ENCODE measurements at regions not wholly inside any gene's neighbourhood (a gene's known extent, or its start where the extent isn't known, plus 50 kb on each side); places are given as distances from the start of the nearest gene placed in this dataset.
A peak's percentile ranks its signal among the peaks of the same experiment; 100 is the strongest.
"Not testable (repeated sequence)": the region's sequence is repeated elsewhere in the genome, so short reads cannot be mapped to it uniquely, and the experiment has no call there.

DNA sequence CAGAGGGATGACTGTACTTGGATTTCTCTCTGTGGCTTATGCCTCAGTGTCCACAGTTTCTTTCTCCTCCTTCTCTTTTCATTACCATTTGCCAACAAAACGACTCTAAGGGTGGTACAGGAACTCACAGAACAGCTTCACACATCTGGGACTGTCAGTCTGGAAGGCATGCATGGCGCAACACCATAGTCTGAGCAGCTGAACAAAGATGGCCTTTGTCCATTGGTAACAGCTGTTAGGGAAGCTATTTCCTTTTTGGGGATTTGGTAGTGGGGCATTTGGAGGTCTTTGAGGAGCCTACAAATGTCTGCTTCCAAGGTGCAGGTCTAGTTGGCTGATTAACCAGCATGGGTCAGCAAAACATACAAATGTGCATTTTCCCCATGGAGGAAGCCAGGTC is 81.4 kb upstream of the PCDH8 start:
- DNase-seq: no peak

DNA sequence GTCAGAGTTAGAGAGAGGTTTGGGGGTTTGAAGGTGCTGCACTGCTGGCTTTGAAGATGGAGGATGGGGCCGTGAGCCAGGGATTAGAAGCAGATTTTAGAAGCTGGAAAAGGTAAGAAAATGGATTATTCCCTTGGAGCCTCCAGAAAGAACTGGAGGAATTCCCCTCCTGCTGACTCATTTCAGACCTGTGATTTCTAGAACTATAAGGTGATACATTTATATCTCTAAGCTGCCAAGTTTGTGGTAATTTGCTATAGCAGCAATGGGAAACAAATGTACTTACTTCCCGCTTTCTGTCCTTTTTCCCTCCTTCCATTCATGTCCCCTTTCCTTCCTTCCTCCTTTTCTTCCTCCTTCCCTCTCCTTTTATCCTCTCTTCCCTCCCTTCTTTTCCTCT is 78.5 kb upstream of the PCDH8 start:
- no peak for DNase-seq

DNA sequence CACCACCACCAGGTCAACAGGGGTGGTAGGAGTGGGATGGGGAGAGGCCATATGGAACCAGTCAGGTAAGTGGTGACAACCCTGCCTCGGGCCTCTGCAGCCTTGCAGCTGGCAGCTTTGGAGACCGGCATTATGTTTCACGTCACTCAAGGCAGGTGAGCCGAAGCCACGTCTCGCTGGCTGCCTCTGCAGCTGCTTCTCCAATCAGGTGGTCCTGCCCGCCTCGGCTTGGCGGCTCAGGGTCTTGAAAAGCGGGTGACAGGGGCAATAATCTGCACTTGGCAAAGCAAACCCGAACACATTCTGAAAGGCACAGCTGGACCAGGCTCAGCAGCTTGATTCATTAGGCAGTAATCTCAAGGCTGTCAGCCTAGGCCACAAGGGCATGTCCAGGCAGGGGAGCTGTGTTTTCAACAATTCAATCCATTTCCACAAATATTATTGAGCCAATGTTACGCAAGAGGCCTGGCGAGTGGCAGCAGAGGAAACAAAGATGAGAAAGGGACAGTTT is 77.4 kb upstream of the PCDH8 start:
- DNase-seq: no peak

DNA sequence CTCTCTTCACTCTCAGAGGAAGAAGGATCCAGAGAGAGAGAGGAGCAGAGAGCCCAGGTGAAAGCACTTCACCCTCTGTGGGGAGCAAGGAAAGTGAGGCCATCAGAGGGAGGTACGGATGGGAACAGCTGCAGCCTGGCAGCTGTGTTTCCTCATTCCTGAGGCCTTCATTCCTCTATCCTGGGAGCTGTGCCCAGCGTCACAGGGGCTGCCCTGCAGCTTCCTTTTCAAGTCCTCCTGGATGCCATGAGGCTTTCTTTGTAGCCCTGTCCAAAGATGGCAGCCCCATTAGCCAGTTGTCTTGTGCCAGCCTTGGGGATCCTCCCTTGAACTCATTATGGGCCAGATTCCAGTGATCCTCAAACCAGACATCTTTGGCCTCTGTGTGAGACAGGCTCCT is 76.8 kb upstream of the PCDH8 start:
- DNase-seq: no peak

DNA sequence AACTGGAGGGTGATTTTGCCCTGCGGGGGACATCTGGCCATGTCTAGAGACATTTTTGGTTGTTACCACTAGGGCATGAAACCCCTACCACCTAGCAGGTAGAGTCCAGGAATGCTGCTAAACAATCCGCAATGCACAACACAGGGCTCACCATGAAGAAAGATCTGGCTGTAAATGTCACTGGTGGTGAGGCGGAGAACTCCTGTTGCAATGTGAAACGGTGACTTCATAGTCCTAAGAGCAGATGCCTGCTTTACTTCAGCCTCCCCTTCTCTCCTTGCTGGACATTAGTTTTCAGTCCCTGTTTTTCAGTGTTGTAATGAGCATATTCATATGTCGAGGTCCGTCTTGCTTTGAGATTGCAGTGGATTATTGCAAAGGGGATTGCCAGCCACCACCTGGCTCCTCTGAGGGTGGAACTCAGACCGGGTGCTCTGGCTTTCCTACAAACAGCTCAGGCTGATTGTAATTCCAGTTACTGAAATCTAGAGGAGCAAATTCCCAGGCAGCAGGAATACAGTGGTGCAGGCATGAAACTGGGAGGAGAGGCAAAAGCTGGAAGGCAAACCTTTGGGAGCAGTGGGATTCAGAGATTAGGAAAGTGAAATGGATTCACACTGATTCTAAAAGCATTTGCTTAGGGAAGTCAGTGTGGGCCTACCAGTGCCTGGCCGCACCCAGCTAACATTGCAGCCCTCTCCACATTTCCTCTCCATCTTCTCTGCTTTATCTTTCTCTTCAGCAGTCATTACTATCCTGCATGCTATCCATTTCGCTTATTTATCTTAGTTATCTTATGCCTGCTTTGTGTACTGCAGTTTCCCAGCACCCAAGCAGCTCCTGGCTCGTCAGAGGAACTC is 76.1 kb upstream of the PCDH8 start:
- DNase-seq: no peak

DNA sequence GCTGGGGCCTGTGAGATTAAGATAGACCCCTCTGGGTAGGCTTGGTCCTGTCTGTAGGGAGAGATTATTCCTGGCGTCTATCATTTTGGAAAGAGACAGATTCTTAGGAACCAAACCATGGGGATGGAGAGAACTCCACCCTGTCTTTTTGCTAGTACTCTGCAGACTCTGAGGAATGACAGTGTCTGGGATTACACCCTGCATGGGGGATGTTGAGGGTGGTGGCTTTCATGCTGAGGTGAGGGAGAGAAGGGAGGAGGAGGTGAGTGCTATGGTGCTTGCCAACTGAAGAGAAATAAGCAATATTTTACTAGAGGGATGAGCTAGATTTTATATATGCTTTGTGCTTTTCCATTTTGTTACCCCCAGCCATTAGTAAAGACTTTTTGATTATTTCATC is 74.5 kb upstream of the PCDH8 start:
- no peak for DNase-seq

DNA sequence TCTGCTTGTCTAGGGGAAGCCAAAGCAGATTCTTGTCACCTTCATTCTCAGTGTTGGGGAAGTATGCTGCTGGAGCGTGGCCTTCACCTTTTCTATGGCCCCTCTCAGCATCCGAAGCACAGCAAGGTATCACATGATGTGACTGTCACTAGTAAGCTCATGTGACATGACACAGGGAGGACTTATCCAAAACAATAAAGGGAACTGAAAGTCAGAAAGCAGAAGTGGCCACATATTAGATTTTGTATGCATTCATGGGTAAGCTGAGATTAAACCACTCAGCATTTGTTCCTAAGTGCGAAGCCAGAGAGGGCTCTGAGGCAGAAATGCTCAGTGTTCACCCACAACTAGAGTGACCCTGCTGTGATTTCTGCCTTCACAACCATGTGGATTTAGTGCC is 72.8 kb upstream of the PCDH8 start:
- DNase-seq: peak in 1 of 2 donors; percentile 26

DNA sequence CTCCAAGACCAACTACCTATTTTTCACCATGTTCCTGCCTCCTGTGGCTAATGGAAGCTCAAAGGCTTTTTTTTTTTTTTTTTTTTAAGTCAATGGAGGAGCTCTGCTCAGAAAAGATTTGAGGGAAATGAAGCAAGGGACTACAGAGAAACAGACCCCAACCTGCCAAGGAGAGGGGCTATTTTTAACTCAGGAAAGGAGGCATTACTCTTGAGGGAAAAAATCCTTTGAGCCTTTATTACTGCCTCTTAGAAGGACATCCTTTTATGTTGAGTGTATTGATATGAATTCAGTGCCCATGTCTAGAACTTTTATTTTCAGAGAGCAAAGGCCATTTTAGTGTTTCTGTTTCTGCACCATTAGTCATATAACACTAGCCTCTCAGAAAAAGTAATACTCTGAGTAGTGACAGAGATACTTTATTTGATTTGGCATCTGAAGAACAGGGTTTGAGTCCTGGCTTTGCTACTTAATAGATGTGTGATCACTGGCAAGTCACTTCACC is 68.1 kb upstream of the PCDH8 start:
- DNase-seq: no peak

DNA sequence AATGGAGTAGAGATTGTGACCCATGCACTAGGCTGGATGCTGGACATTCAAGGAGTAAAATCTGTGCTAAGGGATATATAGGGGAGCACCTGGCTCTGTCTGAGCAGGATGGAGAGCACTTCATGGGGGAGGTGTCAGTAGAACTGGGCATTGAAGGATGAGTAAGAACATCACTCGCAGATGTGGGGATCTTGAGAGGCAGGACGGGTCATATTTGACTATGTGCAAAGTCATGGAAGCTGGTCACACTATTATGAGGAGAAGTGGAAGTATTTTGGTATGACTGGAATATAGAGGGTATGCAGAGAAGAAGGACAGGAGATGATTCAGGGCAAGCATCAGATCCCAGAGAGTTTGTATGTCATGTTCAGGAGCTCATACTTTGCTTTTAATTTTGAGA is 62.9 kb upstream of the PCDH8 start:
- no peak for DNase-seq

DNA sequence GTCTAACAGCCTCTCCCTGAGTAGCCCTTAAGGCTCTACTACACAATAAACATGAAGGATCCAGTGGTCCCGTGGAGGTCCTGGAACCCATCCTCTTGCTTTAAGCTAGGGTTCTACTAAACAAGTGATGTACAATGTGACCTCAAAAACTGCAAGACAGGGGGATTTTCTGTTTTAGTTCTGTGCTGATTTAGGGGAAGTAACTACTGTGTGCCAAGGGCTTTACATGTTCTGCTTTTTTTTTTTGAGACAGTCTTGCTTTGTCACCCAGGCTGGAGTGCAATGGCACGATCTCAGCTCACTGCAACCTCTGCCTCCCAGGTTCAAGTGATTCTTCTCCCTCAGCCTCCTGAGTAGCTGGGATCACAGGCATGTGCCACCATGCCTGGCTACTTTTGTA is 61.9 kb upstream of the PCDH8 start:
- DNase-seq: not testable (repeated sequence)

DNA sequence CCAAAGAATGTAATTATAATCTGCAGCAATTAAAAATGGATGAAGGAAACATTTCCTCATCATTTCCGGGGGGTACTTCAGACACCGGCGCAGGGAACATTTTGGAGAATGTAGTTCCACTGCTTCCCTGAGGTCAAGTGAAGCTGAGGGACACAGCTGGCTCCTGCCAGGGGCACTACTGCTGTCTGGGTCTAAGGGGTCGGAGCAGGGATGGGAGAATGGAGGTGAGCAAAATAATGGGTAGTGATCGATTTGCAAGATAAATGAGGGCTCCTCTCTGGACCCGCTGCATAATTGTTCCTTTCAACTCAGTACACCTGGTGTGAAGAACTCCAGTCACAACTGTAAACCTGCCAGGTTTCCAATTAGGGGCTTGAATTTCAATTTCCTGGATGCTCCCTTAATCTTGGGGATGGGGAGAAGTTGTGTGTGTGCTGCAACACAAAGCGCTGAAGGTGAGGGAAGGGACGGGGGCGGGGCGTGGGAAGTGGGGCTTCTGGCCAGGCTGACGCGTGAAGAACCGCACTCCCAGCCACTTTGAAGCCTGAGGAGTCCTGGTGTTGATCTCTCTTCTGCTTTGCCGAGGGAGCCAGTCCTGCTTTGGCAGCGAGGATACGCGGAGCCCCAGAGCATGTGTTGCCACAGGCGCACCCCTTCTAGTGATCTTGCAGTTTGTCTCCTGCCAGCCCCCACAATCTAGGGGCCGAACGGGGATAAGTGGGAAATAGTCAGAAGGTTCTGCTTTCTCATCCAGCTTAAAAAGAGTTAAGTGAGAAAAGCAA is 57.9 kb upstream of the PCDH8 start:
- no peak for DNase-seq

DNA sequence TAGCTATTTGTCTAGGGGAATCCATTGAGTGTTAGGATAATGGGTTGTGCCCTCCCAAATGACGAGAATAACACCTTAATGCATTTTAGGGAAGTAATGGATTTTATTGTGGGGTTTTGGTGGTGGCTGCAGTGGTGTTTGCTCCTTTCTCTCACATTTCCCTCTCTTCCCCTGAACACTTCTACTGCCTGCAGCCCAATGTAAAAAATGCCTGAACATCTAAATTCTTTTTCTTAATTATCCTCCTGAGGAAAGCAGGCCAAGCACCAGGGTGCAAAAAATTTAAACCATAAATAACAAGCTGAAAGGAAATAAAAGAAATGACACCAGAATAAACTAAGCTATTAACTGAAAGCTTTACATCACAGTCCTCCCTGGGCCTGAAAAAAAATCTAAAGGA is 57.3 kb upstream of the PCDH8 start:
- no peak for DNase-seq

DNA sequence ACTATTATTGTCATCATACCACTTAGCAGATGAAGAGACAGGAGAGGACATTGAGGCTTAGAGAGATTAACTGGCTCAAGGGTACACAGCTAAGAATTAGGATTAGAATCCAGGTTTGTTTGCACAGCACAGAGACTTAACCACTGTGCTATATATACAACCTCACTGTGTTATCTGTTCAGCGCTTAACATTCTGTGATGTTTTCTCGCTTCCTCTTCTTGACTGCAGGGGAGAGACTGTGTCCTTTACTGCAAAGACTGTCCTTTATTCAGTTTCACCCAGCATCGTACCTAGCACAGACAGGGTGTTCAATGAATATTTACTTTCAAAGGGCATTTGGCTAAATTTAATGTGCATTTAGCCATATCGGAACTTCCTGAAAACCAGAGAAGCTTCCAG is 54.9 kb upstream of the PCDH8 start:
- DNase-seq: no peak

DNA sequence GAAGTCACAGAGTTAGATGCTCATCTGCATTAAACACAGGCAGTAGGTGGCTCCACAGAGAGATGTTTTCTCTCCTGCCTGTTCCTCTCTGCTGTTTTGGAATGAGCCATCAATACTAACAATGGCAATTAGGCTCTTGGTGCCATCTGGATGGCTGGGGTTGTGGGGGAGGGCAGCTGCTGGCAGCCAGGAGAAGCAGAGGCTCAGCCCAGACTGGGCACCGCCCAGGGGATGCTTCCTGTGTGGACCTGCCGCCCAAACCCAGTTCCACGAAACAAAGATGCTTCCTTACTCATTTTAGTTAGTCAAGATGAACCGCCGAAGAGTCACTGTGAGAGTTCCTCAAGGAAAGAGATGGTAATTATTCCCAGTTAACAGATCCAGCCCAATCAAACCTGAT is 50.8 kb upstream of the PCDH8 start:
- DNase-seq: no peak

All from hippocampal formation (tissue), 2 donors.